HG02973 (cell line): ENCODE measurements at regions not wholly inside any gene's neighbourhood (a gene's known extent, or its start where the extent isn't known, plus 50 kb on each side); places are given as distances from the start of the nearest gene placed in this dataset.

Source experiments
- ATAC-seq: cut with Tn5 transposase; IDR thresholded peaks from one replicate; pipeline ENCODE4 v1.9.1; 2021; ENCODE audit warnings: moderate library complexity; ENCODE audit not compliant: unreplicated experiment

- no peak for ATAC-seq
Observed at GRCh38 chr1:234710936-234711724, 101.2 kb upstream of the IRF2BP2 start.

- no peak for ATAC-seq
Observed at GRCh38 chr1:234710381-234710780, 100.4 kb upstream of the IRF2BP2 start.

GRCh38 chr1:234709473-234710228 lies 99.7 kb upstream of the IRF2BP2 start:
- ATAC-seq = no peak

GRCh38 chr1:234708700-234709395 lies 98.9 kb upstream of the IRF2BP2 start:
- ATAC-seq = no peak

GRCh38 chr1:234707641-234708040 lies 97.7 kb upstream of the IRF2BP2 start:
- ATAC-seq = no peak

- ATAC-seq = no peak
Observed at GRCh38 chr1:234706931-234707330, 97.0 kb upstream of the IRF2BP2 start.

- ATAC-seq = no peak
Observed at GRCh38 chr1:234706199-234706598, 96.2 kb upstream of the IRF2BP2 start.

- ATAC-seq = no peak
Observed at GRCh38 chr1:234705615-234706014, 95.6 kb upstream of the IRF2BP2 start.

- no peak for ATAC-seq
Observed at GRCh38 chr1:234704106-234704887, 94.3 kb upstream of the IRF2BP2 start.

- ATAC-seq = no peak
Observed at GRCh38 chr1:234702342-234703000, 92.5 kb upstream of the IRF2BP2 start.

GRCh38 chr1:234701737-234702341 lies 91.9 kb upstream of the IRF2BP2 start:
- no peak for ATAC-seq

- ATAC-seq = peak; percentile 55
Observed at GRCh38 chr1:234699795-234700665, 90.1 kb upstream of the IRF2BP2 start.

- ATAC-seq = no peak
Observed at GRCh38 chr1:234698686-234699085, 88.7 kb upstream of the IRF2BP2 start.

GRCh38 chr1:234697741-234698140 lies 87.8 kb upstream of the IRF2BP2 start:
- no peak for ATAC-seq

- no peak for ATAC-seq
Observed at GRCh38 chr1:234697015-234697414, 87.0 kb upstream of the IRF2BP2 start.

GRCh38 chr1:234696148-234696576 lies 86.2 kb upstream of the IRF2BP2 start:
- ATAC-seq = no peak

- ATAC-seq = no peak
Observed at GRCh38 chr1:234694661-234695060, 84.7 kb upstream of the IRF2BP2 start.

GRCh38 chr1:234692966-234693580 lies 83.1 kb upstream of the IRF2BP2 start:
- ATAC-seq = no peak
